Ectodermal cell (in vitro differentiated cells): ENCODE measurements at regions not wholly inside any gene's neighbourhood (a gene's known extent, or its start where the extent isn't known, plus 50 kb on each side); places are given as distances from the start of the nearest gene placed in this dataset.
"Not testable (repeated sequence)": the region's sequence is repeated elsewhere in the genome, so short reads cannot be mapped to it uniquely, and the experiment has no call there.

Experiments
- H3K27ac ChIP-seq: 2 replicates; pipeline ENCODE4 v1.7.0; 2013; ENCODE audit warnings: mild to moderate bottlenecking, low read depth, low read length; ENCODE audit not compliant: insufficient read depth, poor library complexity, severe bottlenecking
- H3K27me3 ChIP-seq: 2 replicates; pipeline ENCODE4 v1.7.0; 2013; ENCODE audit warnings: mild to moderate bottlenecking, low read length; ENCODE audit not compliant: insufficient read depth, control insufficient read depth, poor library complexity, severe bottlenecking
- H3K36me3 ChIP-seq: one replicate; pipeline ENCODE4 v1.7.0; 2013; ENCODE audit warnings: low read length; ENCODE audit not compliant: control insufficient read depth, insufficient read depth
- H3K4me1 ChIP-seq: one replicate; pipeline ENCODE4 v1.7.0; 2013; ENCODE audit warnings: low read length; ENCODE audit not compliant: control insufficient read depth, insufficient read depth
- H3K4me3 ChIP-seq: 2 replicates; pipeline ENCODE4 v1.7.0; 2013; ENCODE audit warnings: low read depth, low read length, control low read depth; ENCODE audit not compliant: insufficient read depth
- H3K9me3 ChIP-seq: 2 replicates; pipeline ENCODE4 v1.7.0; 2013; ENCODE audit warnings: mild to moderate bottlenecking, low read length, moderate library complexity; ENCODE audit not compliant: control insufficient read depth
- WGBS, 2 experiments: methylation state at CpG; one replicate each; pipeline ENCODE4 v1.1.7; 2013; ENCODE audit warnings: missing lambda C conversion rate in 2 of 2; 5-methylcytosine and 5-hydroxymethylcytosine counted together

DNA sequence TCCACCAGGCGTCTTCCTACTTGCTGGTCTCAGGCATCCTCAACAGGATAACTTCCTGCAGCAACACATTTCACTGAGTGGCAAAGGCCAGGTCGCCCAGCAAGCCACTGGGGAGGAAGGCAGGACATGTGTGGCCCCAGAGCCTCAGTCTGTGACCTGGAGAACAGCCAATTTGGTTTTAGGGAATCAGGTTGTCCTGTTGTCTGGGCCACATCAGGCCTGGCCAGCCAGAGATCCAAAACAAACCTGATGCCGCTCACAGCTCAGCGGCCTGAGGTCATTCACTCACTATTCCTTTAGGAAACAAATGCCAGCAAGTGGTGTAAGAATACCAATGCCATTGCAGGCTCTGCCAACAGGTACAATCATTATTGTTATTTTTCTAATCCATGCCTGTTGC, 210.7 kb downstream of the VAPA start:
- Histone ChIP-seq H3K9me3 (peaks cover 2% of the 10 kb centered on the region), H3K4me3 (no peak overlapping the region), H3K4me1 (peaks cover 18% of the 10 kb centered on the region), H3K36me3 (no peaks in the 10 kb centered on the region), H3K27me3 (no peaks in the 10 kb centered on the region), H3K27ac (no peak overlapping the region)
- 80 to 82% methylated on average over 4 of the region's 4 CpGs for WGBS, 2 experiments

DNA sequence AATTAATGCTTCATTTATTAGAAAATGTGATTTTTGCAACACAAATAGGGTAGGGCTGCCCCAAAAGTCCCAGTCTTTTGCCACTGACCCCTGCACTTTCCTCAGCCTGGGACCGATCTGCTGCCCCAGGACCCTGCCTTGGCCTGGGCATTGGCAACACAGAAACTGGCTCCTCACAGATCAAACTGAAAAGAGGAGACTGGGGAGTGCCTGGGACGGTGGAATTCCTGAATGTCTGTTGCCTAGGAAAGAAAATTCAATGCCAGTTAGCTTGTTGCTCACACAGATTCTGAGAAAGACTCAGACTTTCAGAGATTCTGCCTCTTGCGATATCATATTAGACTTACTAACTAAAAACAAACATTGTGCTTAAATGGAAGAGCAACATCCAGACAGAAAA, 211.2 kb downstream of the VAPA start:
- H3K4me1 ChIP-seq = peaks cover 18% of the 10 kb centered on the region
- 72 to 81% methylated on average over 3 of the region's 3 CpGs for WGBS, 2 experiments
- H3K27ac ChIP-seq = no peak overlapping the region
- no peaks in the 10 kb centered on the region for H3K9me3 ChIP-seq
- H3K36me3 ChIP-seq = no peaks in the 10 kb centered on the region
- no peak overlapping the region for H3K4me3 ChIP-seq
- no peaks in the 10 kb centered on the region for H3K27me3 ChIP-seq

DNA sequence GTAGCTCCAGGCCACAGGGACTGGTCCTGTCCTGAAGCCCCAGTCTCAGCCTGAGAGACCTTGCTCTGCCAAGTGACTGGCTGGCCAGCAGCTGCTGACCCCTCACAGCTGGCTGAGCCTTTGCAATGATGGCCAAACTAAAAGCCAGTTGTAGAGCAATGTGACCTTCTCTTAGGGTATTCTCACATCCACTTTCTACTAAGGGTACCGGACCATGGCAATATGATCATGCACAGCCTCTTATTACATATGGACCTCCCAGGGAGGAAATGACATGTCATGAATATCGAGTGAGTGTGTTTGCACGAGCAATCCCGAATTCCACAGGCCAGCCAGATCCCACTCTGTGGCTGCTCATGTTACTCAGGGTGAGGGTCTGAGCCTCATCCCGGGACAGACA, 213.9 kb downstream of the VAPA start:
- Histone ChIP-seq H3K27ac (no peak overlapping the region), H3K4me1 (peaks cover 26% of the 10 kb centered on the region), H3K9me3 (no peaks in the 10 kb centered on the region), H3K36me3 (no peaks in the 10 kb centered on the region), H3K4me3 (no peak overlapping the region), H3K27me3 (no peaks in the 10 kb centered on the region)
- WGBS, 2 experiments = 74 to 77% methylated on average over 5 of the region's 5 CpGs

DNA sequence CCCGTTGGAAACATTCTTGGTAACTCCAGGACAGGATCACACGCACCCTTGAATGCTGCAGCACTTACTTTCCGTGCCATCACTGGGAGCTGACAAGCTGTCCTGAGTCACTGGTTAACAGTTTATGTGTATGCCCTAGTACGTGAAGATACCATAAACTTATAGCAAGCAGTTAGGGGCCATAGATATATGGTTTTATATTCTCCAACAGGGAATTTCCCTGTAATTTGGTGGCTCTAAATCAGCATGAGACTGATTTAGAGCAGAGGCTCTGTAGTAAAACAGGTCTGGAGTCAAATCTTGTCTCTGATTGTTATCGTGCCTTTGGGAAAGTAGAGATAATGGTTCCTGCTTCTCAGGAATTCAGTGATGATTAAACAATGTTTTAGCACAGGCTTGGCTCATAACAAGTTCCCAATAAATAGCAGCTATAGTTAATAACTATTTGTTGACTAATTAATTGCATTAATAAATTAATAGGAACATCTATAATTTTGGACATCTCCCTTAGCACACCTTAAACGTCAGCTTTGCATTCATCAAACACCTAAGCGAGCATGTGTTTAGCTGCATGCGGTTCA, 215.2 kb downstream of the VAPA start:
- Histone ChIP-seq H3K36me3 (no peaks in the 10 kb centered on the region), H3K4me1 (peaks cover 36% of the 10 kb centered on the region), H3K27me3 (no peaks in the 10 kb centered on the region), H3K4me3 (no peak overlapping the region), H3K27ac (no peak overlapping the region), H3K9me3 (no peaks in the 10 kb centered on the region)
- 88 to 95% methylated on average over 8 of the region's 8 CpGs for WGBS, 2 experiments

DNA sequence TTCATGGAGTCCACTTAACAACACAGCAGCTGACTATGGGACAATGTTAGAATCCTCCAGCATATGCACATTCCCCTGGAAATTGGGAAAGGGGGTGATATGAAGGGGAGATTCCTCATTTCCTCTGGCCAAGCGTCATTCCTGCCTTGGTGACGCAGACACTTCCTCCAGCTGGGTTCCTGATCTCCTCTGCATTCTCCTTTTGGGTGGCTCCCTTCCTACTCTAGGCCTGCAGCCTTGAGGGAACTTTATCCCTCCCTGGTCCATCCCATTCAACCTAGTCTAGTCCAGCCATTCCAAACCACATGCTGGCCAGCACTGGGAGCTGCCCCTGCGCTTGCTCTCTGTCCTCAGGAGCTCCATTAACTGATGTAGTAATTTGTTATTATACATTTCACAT, 216.8 kb downstream of the VAPA start:
- peaks cover 27% of the 10 kb centered on the region for H3K4me1 ChIP-seq
- H3K36me3 ChIP-seq = no peaks in the 10 kb centered on the region
- WGBS, 2 experiments = 90 to 95% methylated on average over 2 to 3 of the region's 3 CpGs
- no peak overlapping the region for H3K27ac ChIP-seq
- H3K27me3 ChIP-seq = no peaks in the 10 kb centered on the region
- H3K4me3 ChIP-seq = no peak overlapping the region
- H3K9me3 ChIP-seq = no peaks in the 10 kb centered on the region

DNA sequence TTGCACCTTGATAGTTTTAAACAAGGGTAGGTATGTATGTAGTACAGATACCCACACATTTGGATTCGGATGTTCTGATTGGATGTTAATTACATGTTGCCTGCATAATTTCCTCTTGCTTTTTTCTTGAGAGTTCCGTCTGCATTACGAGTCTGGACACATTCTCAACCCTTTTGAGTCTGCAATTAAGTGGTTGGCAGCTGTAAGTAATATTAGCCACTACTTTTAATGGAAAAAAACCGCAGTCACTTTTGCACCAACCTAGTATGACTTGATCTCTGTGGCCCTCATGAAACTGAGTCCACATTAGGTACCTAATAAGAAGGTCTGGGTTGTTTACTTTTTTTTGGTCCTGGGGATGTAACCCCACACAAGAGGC, 217.3 kb downstream of the VAPA start:
- Histone ChIP-seq H3K27me3 (no peaks in the 10 kb centered on the region), H3K4me1 (peaks cover 27% of the 10 kb centered on the region), H3K27ac (peak overlapping the region; percentile 4), H3K9me3 (no peaks in the 10 kb centered on the region), H3K4me3 (no peak overlapping the region), H3K36me3 (no peaks in the 10 kb centered on the region)
- 85 to 91% methylated on average over 3 to 4 of the region's 4 CpGs for WGBS, 2 experiments

DNA sequence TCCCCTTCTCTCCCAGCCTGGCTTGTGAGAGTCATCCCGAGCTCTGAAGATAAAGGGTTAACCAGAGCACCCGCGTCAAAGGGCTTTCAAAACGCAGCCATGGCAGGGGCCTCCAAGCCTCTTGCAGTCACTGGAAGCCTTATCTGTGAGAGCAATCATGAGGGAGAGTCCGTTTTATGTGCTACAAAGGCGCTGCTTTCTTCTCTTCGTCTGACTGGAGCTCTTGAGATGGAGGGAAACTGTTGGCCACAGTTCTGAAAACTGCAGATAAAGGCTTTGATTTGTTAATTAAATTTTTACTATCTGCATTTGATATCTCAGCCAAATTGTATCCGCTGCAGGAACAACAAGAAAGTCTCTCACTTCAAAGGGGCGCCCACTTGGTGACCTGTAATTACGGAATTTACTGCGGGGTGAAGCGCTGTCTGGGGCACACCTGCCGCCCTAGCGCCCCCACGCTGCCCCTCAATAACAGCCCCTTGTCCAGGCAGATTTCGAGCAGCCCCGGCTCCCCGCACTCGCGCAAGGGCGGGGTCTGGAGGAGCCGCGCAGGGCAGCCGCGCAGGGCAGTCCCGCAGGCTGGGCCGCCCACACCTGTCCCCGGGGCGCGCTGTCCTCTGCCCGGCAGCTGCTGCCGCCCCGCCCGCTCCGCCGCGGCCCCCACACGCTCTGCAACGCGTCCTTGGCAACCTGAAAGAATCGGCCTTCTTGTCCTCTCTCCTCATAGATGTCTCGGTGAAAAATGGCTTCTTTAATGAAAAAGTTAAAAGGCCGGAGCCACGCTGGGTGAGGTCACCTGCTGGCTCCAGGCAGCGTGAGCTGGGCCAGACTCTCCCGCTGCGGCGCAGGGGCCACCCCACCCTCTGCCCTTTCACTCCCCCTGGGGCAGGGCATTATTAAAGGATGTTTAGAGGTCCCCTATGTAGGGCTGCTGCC, 217.9 kb downstream of the VAPA start:
- Histone ChIP-seq H3K27ac (peak overlapping the region; percentile 38), H3K4me3 (peak overlapping the region; percentile 18), H3K9me3 (no peaks in the 10 kb centered on the region), H3K36me3 (no peaks in the 10 kb centered on the region), H3K27me3 (no peaks in the 10 kb centered on the region), H3K4me1 (peaks cover 27% of the 10 kb centered on the region)
- WGBS, 2 experiments = 2 to 4% methylated on average over 48 of the region's 48 CpGs

DNA sequence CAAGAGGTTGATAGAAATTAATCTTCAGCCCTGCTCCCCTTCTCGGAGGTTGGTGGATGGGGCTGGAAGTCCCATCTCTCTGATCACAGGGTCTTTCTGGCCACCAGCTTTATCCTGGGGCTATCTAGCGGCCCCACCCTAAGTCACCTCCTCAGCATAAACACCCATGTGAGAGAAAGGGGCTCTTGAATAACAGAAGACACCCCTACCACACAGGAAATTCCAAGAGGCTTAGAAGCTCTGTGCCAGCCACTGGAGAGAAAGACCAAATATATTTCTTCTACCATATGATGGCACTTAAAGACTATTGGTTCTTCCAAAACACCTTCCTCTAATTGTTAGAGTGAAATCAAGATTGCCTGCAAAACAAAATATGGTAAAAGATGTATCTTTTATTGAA, 219.7 kb downstream of the VAPA start:
- no peaks in the 10 kb centered on the region for H3K9me3 ChIP-seq
- no peaks in the 10 kb centered on the region for H3K36me3 ChIP-seq
- H3K4me1 ChIP-seq = peaks cover 27% of the 10 kb centered on the region
- 89 to 97% methylated on average over 2 of the region's 2 CpGs for WGBS, 2 experiments
- H3K27me3 ChIP-seq = no peaks in the 10 kb centered on the region
- no peak overlapping the region for H3K27ac ChIP-seq
- H3K4me3 ChIP-seq = no peak overlapping the region

DNA sequence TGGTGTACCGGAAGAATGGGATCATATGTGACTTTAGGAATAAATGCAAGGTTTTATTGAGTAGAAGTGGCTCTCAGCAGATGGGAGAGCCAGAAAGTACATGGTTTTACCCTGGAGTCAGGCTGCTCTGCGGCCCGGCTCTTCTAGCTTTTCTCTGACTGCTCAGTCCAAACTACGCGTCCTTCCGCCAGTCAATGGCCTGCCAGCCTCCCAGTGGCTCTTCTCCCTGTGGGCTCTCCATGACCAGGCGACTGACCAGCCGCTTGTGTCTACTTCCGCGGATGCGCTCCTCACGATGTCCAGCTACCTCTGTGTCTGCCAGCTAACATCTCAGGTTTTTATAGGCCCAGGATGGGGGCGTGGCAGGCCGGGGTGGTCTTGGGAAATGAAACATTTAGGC, 220.4 kb downstream of the VAPA start:
- Histone ChIP-seq H3K9me3 (no peaks in the 10 kb centered on the region), H3K4me1 (peaks cover 27% of the 10 kb centered on the region), H3K4me3 (no peak overlapping the region), H3K27me3 (no peaks in the 10 kb centered on the region), H3K27ac (no peak overlapping the region), H3K36me3 (no peaks in the 10 kb centered on the region)
- 95% methylated on average over 14 of the region's 14 CpGs for WGBS, 2 experiments

DNA sequence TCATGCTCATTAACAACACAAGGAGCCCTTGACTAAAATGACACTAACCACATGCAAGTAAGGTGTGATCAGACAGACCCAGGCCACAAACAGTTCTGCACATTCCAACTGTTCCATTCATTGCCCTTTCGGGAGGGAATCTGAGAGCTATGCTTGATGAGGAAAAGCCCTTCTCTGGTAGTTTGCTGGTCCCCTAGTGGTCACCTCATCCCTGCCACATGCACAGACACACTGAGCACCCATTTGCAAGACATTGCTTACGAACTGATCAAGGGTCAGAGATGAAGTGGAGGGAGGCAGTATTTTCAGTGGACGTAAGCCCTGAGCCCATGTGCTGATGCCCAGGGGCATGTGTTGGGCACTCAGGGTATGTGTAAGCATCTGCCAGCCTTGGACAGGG, 220.9 kb downstream of the VAPA start:
- not testable (repeated sequence) for H3K27ac ChIP-seq, H3K27me3 ChIP-seq
- 92% methylated on average over 3 of the region's 3 CpGs; no CpG with 5 or more reads in 1 of the 2 experiments for WGBS, 2 experiments

More for the DNA sequence above, 220.9 kb downstream of the VAPA start:
- not testable (repeated sequence) for H3K4me3 ChIP-seq, H3K9me3 ChIP-seq, H3K36me3 ChIP-seq
- peaks cover 29% of the 10 kb centered on the region for H3K4me1 ChIP-seq
